IPS-18a (cell line): ENCODE measurements at regions not wholly inside any gene's neighbourhood (a gene's known extent, or its start where the extent isn't known, plus 50 kb on each side); places are given as distances from the start of the nearest gene placed in this dataset.

ENCODE experiments used
- H3K27ac ChIP-seq: one replicate; pipeline ENCODE4 v1.5.1; 2013; ENCODE audit warnings: low read length
- H3K27me3 ChIP-seq: one replicate; pipeline ENCODE4 v1.6.1; 2013; ENCODE audit warnings: mild to moderate bottlenecking, low read length; ENCODE audit not compliant: control insufficient read depth, insufficient read depth
- H3K36me3 ChIP-seq: one replicate; pipeline ENCODE4 v1.6.1; 2013; ENCODE audit warnings: low read depth, low read length; ENCODE audit not compliant: control insufficient read depth
- H3K4me1 ChIP-seq: one replicate; pipeline ENCODE4 v1.6.1; 2013; ENCODE audit warnings: low read depth, low read length; ENCODE audit not compliant: control insufficient read depth
- H3K4me3 ChIP-seq: one replicate; pipeline ENCODE4 v1.5.1; 2013; ENCODE audit warnings: low read length
- H3K9ac ChIP-seq: one replicate; pipeline ENCODE4 v1.6.1; 2013; ENCODE audit warnings: mild to moderate bottlenecking, low read length, moderate library complexity
- H3K9me3 ChIP-seq: one replicate; pipeline ENCODE4 v1.6.1; 2013; ENCODE audit warnings: low read depth, low read length; ENCODE audit not compliant: control insufficient read depth

DNA sequence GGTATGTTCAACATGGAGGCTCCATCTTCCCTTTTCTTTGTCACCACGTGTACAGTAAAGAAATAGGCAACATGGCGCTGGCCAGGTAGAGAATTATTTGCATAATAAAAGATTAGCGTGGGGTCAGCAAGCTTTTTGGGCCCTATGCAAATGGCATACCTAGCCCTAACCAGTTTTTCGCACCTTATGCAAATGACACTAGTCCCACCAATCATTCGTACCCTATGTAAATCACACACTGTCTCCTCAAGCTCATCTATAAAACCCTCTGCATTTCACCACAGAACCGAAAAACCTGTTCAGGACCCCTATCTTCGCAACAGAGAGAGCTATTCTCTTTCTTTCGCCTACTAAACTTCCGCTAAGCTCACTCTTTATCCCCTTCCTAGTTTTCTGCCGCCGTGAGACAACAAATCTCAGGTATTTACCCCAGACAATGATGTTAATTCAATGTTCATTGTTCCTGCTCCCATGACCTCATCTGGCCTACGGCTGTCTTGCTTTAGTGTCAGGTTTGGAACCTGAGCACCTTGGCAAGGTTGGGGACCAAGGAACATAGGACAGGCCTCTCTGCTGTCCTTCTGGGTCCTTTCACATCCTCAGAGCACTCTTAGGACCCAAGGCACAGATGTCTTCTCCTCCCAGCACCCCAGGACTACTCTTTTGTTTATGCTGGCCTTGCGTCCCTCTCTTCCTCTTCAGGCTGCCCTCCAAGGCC lies 180.7 kb upstream of the RAI14 start:
- Histone ChIP-seq H3K9me3 (no peaks in the 10 kb centered on the region), H3K9ac (peak overlapping the region; percentile 30), H3K27ac (peak overlapping the region; percentile 30), H3K4me3 (peak overlapping the region; percentile 1), H3K27me3 (no peaks in the 10 kb centered on the region), H3K4me1 (peaks cover 17% of the 10 kb centered on the region), H3K36me3 (no peaks in the 10 kb centered on the region)

DNA sequence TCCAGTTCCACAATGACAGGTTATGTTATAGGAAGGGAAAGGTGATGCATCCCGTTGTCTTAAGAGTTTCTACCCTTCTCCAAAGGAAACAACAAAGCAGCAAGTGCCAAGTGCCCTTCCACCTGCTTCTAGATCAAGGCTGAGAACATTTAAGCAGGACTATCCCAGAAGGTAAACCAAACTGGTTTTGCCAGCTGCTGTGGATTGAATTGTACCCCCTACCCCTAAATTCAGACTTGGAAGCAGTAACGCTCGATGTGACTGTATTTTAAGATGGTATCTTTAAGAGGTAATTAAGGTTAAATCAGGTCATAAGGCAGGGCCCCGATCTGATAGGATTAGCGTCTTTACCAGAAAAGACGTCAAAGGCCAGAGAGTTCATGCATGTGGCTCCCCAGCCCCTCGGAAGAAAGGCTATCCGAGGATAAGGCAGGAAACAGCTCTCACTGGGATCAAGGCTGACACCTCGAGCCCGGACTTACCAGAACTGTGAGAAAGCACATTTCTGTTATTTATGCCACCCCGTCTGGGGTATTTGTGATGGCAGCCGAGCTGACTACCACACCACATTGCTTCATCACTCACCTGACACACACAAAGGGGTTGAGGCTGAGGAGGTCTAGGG lies 179.1 kb upstream of the RAI14 start:
- Histone ChIP-seq H3K27me3 (no peaks in the 10 kb centered on the region), H3K9ac (no peak overlapping the region), H3K4me1 (peaks cover 17% of the 10 kb centered on the region), H3K9me3 (no peaks in the 10 kb centered on the region), H3K27ac (no peak overlapping the region), H3K4me3 (no peak overlapping the region), H3K36me3 (no peaks in the 10 kb centered on the region)

DNA sequence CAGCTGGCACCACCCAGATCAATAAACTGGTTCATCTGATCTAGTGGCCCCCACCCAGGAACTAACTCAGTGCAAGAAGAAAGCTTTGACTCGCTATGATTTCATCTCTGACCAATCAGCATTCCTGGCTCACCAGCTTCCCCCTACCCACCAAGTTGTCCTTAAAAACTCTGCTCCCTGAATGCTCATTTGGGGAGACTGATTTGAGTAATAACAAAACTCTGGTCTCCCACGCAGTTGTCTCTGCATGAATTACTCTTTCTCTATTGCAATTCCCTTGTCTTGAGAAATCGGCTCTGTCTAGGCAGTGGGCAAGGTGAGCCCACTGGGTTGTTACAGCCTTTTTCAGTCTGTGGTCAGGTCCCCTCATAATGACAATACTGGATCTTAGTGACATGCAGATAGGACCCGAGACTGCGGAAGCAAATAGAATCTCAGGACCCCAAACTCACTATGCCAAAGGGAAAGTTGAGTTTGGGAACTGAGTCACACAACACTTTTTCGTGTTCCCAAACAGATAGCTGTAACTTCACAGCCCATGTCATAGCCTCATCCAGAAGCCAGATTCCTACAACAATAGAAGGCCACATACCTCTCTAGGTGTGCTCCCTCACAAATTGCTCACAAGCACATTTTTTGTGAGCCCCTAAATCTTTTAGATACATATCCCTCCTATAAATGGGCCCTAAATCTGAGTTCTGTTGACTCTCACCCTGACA lies 175.2 kb upstream of the RAI14 start:
- no peak overlapping the region for H3K27ac ChIP-seq
- H3K27me3 ChIP-seq: no peaks in the 10 kb centered on the region
- H3K4me3 ChIP-seq: no peak overlapping the region
- no peaks in the 10 kb centered on the region for H3K9me3 ChIP-seq
- no peak overlapping the region for H3K9ac ChIP-seq
- no peaks in the 10 kb centered on the region for H3K36me3 ChIP-seq
- H3K4me1 ChIP-seq: peaks cover 20% of the 10 kb centered on the region

GRCh38 chr5:34483442-34484033 lies 172.6 kb upstream of the RAI14 start:
- Histone ChIP-seq H3K4me1 (peaks cover 19% of the 10 kb centered on the region), H3K27ac (peak overlapping the region; percentile 84), H3K4me3 (peak overlapping the region; percentile 34), H3K27me3 (no peaks in the 10 kb centered on the region), H3K9ac (peak overlapping the region; percentile 32), H3K9me3 (no peaks in the 10 kb centered on the region), H3K36me3 (no peaks in the 10 kb centered on the region)

DNA sequence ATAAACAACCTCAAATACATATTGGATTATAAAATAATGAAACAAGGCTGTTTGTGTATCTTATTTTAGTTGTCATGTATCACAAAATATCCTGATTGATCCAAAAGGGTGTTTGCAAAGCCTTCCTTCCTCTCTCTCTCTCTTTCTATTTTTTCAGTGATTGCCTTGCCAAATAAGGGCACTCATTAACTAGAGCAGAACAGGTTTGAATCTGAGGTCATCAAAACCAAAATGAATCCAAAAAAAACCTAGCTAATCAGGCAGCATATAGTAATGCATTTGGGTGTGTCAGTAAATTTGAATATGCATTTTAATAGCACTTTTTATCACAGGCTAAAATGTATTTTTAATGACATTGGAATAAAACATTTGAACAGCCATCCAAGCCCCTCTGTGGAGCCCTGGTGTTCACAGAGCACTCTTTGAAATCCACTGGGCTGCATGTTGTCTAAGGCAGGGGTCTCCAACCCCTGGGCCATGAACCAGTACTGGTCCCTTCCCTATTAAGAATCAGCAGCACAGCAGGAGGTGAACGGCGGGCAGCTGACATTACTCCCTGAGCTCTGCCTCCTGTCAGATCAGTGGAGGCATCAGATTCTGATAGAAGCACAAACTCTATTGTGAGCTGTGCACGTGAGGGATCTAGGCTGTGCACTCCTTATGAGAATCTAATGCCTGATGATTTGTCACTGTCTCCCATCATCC lies 171.8 kb upstream of the RAI14 start:
- Histone ChIP-seq H3K4me1 (peaks cover 19% of the 10 kb centered on the region), H3K36me3 (no peaks in the 10 kb centered on the region), H3K27ac (no peak overlapping the region), H3K4me3 (no peak overlapping the region), H3K9ac (no peak overlapping the region), H3K27me3 (no peaks in the 10 kb centered on the region), H3K9me3 (no peaks in the 10 kb centered on the region)

GRCh38 chr5:34485768-34486030 lies 170.4 kb upstream of the RAI14 start:
- Histone ChIP-seq H3K4me1 (peaks cover 23% of the 10 kb centered on the region), H3K9me3 (no peaks in the 10 kb centered on the region)

DNA sequence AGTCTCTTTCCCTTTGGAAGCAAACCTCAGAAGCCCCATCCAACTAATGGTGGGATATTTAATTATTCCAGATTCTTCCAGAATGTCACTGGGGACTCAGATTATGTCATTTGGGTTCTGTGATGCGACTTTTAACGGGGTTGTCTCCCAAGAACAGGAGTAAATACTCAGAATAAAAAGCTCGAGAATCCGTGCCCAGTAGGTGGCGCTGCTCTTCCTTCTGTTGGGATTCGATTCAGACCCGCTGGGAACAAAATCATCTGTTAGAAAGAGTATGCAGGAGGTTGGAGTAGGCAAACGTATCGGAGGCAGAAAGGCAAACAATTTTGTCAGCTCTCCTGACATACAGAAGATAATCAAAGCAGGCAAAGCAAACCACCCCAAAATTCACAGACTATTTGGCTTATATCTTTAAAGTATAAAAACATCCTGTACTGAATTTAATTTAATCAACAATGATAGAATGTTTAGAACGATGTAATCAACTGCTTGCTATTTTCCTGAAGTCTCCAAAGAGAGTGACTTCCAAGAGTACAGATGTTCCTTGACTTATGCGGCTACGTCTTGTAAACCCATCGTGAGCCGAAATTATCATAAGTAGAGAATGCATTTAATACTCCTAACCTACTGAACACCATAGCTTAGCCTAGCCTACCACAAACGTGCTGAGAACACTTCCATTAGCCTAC lies 169.8 kb upstream of the RAI14 start:
- Histone ChIP-seq H3K9ac (no peak overlapping the region), H3K4me1 (peaks cover 29% of the 10 kb centered on the region), H3K27me3 (no peaks in the 10 kb centered on the region), H3K27ac (no peak overlapping the region), H3K36me3 (no peaks in the 10 kb centered on the region), H3K9me3 (no peaks in the 10 kb centered on the region), H3K4me3 (no peak overlapping the region)

More at GRCh38 chr5:34485768-34486030, 170.4 kb upstream of the RAI14 start:
- Histone ChIP-seq H3K9ac (no peak overlapping the region), H3K27ac (no peak overlapping the region), H3K4me3 (no peak overlapping the region), H3K27me3 (no peaks in the 10 kb centered on the region), H3K36me3 (no peaks in the 10 kb centered on the region)

- H3K9ac ChIP-seq: no peak overlapping the region
- H3K4me1 ChIP-seq: peaks cover 33% of the 10 kb centered on the region
Measured at GRCh38 chr5:34486849-34487158, 169.3 kb upstream of the RAI14 start.

GRCh38 chr5:34487159-34487879 lies 168.8 kb upstream of the RAI14 start:
- Histone ChIP-seq H3K4me3 (no peak overlapping the region), H3K9me3 (no peaks in the 10 kb centered on the region), H3K9ac (no peak overlapping the region), H3K36me3 (no peaks in the 10 kb centered on the region), H3K27ac (no peak overlapping the region), H3K4me1 (peaks cover 33% of the 10 kb centered on the region), H3K27me3 (no peaks in the 10 kb centered on the region)

More at GRCh38 chr5:34486849-34487158, 169.3 kb upstream of the RAI14 start:
- no peaks in the 10 kb centered on the region for H3K27me3 ChIP-seq
- H3K4me3 ChIP-seq: no peak overlapping the region
- H3K36me3 ChIP-seq: no peaks in the 10 kb centered on the region
- H3K27ac ChIP-seq: no peak overlapping the region
- H3K9me3 ChIP-seq: no peaks in the 10 kb centered on the region

GRCh38 chr5:34487956-34488355 lies 168.2 kb upstream of the RAI14 start:
- H3K4me3 ChIP-seq: no peak overlapping the region
- peaks cover 33% of the 10 kb centered on the region for H3K4me1 ChIP-seq
- no peaks in the 10 kb centered on the region for H3K27me3 ChIP-seq
- no peak overlapping the region for H3K27ac ChIP-seq
- no peak overlapping the region for H3K9ac ChIP-seq
- H3K9me3 ChIP-seq: no peaks in the 10 kb centered on the region
- H3K36me3 ChIP-seq: no peaks in the 10 kb centered on the region
